GM18498 (cell line): ENCODE measurements at regions not wholly inside any gene's neighbourhood (a gene's known extent, or its start where the extent isn't known, plus 50 kb on each side); places are given as distances from the start of the nearest gene placed in this dataset.

Source experiments
- ATAC-seq: cut with Tn5 transposase; IDR thresholded peaks from one replicate; pipeline ENCODE4 v1.9.1; 2021; ENCODE audit warnings: mild to moderate bottlenecking, moderate library complexity; ENCODE audit not compliant: unreplicated experiment

- ATAC-seq = no peak
Measured at GRCh38 chr20:4521170-4521968, 164.9 kb upstream of the PRNP start.

- ATAC-seq = no peak
Measured at GRCh38 chr20:4519534-4519933, 166.7 kb upstream of the PRNP start.

- no peak for ATAC-seq
Measured at GRCh38 chr20:4516876-4517275, 169.4 kb upstream of the PRNP start.

- ATAC-seq = no peak
Measured at GRCh38 chr20:4513720-4514119, 172.5 kb upstream of the PRNP start.

GRCh38 chr20:4512891-4513550 lies 173.2 kb upstream of the PRNP start:
- ATAC-seq = no peak

- no peak for ATAC-seq
Measured at GRCh38 chr20:4511776-4512175, 174.5 kb upstream of the PRNP start.

GRCh38 chr20:4509825-4510522 lies 176.3 kb upstream of the PRNP start:
- no peak for ATAC-seq

- ATAC-seq = no peak
Measured at GRCh38 chr20:4508773-4509172, 177.5 kb upstream of the PRNP start.

GRCh38 chr20:4507288-4507719 lies 179.0 kb upstream of the PRNP start:
- no peak for ATAC-seq

GRCh38 chr20:4504814-4505213 lies 181.4 kb upstream of the PRNP start:
- ATAC-seq = no peak

GRCh38 chr20:4502756-4503155 lies 183.5 kb upstream of the PRNP start:
- no peak for ATAC-seq

GRCh38 chr20:4493386-4493785 lies 192.9 kb upstream of the PRNP start:
- no peak for ATAC-seq

GRCh38 chr20:4491643-4492042 lies 194.6 kb upstream of the PRNP start:
- no peak for ATAC-seq

- no peak for ATAC-seq
Measured at GRCh38 chr20:4490606-4491280, 195.5 kb upstream of the PRNP start.

- ATAC-seq = no peak
Measured at GRCh38 chr20:4490045-4490444, 196.2 kb upstream of the PRNP start.

- ATAC-seq = no peak
Measured at GRCh38 chr20:4488407-4489339, 197.6 kb upstream of the PRNP start.

GRCh38 chr20:4484379-4484997 lies 201.8 kb upstream of the PRNP start:
- ATAC-seq = no peak

- no peak for ATAC-seq
Measured at GRCh38 chr20:4483961-4484360, 202.3 kb upstream of the PRNP start.

- no peak for ATAC-seq
Measured at GRCh38 chr20:4483486-4483885, 202.8 kb upstream of the PRNP start.

- ATAC-seq = no peak
Measured at GRCh38 chr20:4480104-4480503, 206.2 kb upstream of the PRNP start.
